GM12873 (cell line): ENCODE measurements at regions not wholly inside any gene's neighbourhood (a gene's known extent, or its start where the extent isn't known, plus 50 kb on each side); places are given as distances from the start of the nearest gene placed in this dataset.

Source experiments
- TF ChIP-seq, protein P1 (sequence below): IDR thresholded peaks from 2 replicates; pipeline ENCODE4 v1.5.1; 2012; ENCODE audit warnings: low read depth, mild to moderate bottlenecking, moderate library complexity, low read length, control low read depth; ENCODE audit not compliant: insufficient read depth; ENCODE audit errors: missing control alignments

DNA sequence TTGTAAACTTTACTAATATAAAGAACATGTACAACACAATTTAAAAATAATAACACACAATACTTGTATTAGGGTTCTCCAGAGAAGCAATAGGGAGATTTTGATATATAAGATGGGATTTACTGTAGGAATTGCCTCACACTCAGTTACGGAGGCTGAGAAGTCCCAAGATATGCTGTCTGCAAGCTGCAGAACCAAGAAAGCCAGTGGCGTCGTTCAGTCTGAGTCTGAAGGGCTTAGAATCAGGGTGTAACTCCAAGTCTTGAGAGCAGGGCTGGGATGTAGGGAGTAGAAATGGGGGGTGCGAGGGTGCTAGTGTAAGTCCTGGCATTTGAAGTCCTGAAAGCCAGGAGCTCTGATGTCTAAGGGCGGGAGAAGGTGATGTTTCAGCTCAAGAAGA is 206.6 kb upstream of the HES1 start:
- TF ChIP-seq, protein P1, sequence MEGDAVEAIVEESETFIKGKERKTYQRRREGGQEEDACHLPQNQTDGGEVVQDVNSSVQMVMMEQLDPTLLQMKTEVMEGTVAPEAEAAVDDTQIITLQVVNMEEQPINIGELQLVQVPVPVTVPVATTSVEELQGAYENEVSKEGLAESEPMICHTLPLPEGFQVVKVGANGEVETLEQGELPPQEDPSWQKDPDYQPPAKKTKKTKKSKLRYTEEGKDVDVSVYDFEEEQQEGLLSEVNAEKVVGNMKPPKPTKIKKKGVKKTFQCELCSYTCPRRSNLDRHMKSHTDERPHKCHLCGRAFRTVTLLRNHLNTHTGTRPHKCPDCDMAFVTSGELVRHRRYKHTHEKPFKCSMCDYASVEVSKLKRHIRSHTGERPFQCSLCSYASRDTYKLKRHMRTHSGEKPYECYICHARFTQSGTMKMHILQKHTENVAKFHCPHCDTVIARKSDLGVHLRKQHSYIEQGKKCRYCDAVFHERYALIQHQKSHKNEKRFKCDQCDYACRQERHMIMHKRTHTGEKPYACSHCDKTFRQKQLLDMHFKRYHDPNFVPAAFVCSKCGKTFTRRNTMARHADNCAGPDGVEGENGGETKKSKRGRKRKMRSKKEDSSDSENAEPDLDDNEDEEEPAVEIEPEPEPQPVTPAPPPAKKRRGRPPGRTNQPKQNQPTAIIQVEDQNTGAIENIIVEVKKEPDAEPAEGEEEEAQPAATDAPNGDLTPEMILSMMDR: no peak

DNA sequence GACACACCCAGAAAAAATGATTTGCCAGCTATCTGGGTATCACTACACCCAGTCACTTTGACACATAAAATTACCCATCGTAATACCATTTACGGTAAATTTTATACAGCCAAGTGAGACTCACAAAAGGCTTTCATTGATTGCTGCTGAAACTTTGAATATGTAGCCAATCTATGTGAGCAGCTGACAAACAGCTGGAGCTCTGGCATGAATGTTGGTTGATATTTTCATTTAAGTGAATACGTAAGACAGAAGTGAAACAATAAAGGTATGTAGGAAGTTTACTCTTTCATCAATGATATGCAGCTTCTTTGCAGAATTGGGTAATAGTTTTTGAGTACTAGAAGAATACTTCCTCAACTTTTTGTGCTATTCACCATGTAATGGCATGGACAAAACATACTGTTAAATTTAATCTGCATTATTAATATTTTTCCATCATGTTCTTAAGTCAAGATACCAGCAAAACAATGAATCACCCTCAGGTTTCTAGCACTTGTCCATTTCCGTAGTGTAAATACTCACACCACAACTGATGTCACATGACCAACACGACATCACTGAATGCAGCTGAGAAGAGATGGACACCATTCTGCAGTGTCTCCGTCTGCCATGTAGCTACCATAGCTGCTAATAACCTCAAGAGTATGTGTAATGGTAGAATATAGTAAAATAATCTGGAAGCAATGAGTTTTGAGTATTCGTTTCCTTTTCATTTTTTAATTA is 205.9 kb upstream of the HES1 start:
- TF ChIP-seq, protein P1: no peak

DNA sequence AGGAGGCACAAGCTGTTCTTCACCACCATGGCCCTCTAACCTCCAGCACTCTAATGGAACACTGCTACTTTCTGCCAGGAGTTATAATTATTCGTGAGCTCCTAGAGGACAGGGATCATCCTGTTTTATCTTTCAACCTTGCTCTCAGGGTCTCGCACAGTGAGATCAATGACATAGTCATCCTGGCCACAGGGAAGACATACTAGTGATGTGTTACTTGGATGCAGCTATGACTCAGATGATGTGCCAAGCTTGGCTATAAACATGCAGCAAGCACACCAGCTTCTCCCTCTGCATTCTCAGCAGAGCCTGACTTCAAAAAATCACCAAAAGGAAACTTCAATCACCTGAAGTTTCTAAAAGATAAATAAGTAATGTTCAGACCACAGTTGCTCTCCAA is 203.8 kb upstream of the HES1 start:
- TF ChIP-seq, protein P1: no peak

DNA sequence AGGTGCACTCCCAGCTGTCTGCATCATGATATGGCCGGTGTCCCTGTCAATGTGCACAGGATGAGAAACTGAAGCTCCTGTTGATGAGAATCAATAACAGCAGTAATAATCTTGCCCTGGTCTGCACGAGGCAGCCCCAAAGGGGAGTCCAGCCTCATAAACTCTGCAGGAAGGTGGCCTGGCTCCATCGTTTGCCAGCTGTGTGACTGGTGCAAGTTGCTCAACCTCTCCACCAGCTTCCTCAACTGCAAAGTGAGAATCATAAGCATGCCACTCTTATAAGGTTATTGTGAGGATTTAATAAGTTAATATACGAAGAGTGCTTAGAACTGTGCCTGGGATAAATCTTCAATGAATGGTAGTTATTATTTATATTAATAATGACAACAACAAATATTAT is 203.4 kb upstream of the HES1 start:
- TF ChIP-seq, protein P1: no peak

DNA sequence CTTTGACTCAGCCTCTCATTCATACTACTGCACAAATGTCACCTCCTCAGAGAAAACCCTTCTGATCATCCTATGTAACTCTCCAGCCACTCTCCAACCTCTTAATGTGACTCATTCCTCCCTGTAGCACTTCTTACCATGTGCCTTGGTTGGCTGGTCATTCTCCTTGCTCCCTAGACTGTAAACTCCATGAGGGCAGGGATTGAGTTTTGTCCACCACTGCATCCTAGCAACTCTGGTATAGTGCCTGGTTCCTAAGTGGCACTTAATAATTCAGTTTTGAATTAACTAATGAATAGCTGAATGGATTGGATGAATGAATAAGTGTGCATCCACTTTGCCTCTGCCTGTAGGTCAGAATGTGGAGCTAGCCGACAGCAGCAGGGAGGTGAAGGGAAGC is 202.5 kb upstream of the HES1 start:
- TF ChIP-seq, protein P1: no peak

DNA sequence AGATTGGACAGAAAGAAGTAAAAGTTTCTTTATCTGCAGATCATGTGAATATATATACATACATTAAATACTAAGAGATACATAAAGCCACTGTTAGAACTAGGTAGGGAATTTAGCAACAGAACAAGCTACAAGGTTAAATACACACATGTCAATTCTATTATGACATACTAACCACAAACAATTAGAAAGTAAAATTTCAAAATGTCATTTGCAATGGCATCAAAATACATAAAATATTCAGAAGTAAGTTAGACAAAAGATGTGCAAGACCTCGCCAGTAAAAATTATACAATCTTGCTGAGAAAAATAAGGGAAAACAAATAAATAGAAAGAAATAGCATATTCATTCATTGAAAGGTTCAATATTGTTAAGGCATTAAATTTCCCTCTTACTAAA is 200.0 kb upstream of the HES1 start:
- TF ChIP-seq, protein P1: no peak

DNA sequence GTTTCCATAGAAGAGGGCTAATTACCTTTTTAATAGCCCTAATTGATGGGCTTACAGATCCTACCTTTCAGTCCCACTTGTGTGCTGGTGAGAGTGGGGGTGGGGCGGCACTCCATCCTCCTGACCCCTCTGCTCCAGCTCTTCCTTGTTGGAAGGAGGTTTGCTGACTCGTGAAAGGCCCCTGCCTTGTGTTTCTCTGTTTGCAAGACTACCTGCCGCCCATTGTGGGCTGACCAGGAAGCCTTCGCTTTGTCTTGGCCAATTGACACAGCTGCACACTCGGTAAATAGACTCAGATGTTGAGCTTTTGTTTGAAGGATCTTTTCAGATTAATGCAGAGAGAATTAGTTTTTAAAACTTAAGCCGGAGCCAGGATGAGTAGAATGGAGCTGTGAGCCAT is 197.3 kb upstream of the HES1 start:
- TF ChIP-seq, protein P1: no peak
